GM23338 (cell line): ENCODE measurements at regions not wholly inside any gene's neighbourhood (a gene's known extent, or its start where the extent isn't known, plus 50 kb on each side); places are given as distances from the start of the nearest gene placed in this dataset.

Experiments used
- ATAC-seq: fragments of 200-7000 bp; cut with Tn5 transposase; 3 replicates; pipeline ENCODE4 v1.9.1; 2020
- DNase-seq: peaks from one replicate; pipeline ENCODE4 v3.0.0-alpha.2; 2015; ENCODE audit warnings: low spot score
- H2AFZ ChIP-seq: fragments of 200-600 bp; sonication (generic); 2 replicates; pipeline ENCODE4 v1.8.0; 2016; ENCODE audit warnings: antibody characterized with exemption, mild to moderate bottlenecking, moderate library complexity
- H3F3A ChIP-seq: fragments of 200-600 bp; sonication (generic); replicated peaks from 2 replicates; pipeline ENCODE4 v1.8.0; 2017; ENCODE audit warnings: antibody characterized with exemption, mixed run types, low read depth
- H3K27ac ChIP-seq: fragments of 200-600 bp; sonication (generic); 2 replicates; pipeline ENCODE4 v1.6.1; 2016; ENCODE audit warnings: low read depth
- H3K27me3 ChIP-seq: fragments of 200-600 bp; sonication (generic); 2 replicates; pipeline ENCODE4 v1.8.0; 2016; ENCODE audit warnings: mild to moderate bottlenecking, mixed run types, moderate library complexity; ENCODE audit not compliant: insufficient read depth
- H3K36me3 ChIP-seq: fragments of 200-600 bp; sonication (generic); 2 replicates; pipeline ENCODE4 v1.8.0; 2016; ENCODE audit warnings: mild to moderate bottlenecking; ENCODE audit not compliant: insufficient read depth
- H3K4me1 ChIP-seq: fragments of 200-600 bp; sonication (generic); 2 replicates; pipeline ENCODE4 v1.8.0; 2016; ENCODE audit warnings: mild to moderate bottlenecking, moderate library complexity; ENCODE audit not compliant: insufficient read depth
- H3K4me2 ChIP-seq: fragments of 200-600 bp; sonication (generic); 2 replicates; pipeline ENCODE4 v1.7.1; 2017; ENCODE audit warnings: mixed run types
- H3K4me3 ChIP-seq: fragments of 200-600 bp; sonication (generic); 2 replicates; pipeline ENCODE4 v1.6.1; 2016; ENCODE audit warnings: mixed run types
- H3K79me2 ChIP-seq: fragments of 200-600 bp; sonication (generic); replicated peaks from 2 replicates; pipeline ENCODE4 v1.8.0; 2017; ENCODE audit warnings: mild to moderate bottlenecking; ENCODE audit not compliant: insufficient read depth
- H3K9me2 ChIP-seq: fragments of 200-600 bp; sonication (generic); 2 replicates; pipeline ENCODE4 v1.8.0; 2017; ENCODE audit not compliant: insufficient read depth
- H4K20me1 ChIP-seq: fragments of 200-600 bp; sonication (generic); replicated peaks from 2 replicates; pipeline ENCODE4 v1.8.0; 2017; ENCODE audit warnings: mild to moderate bottlenecking; ENCODE audit not compliant: insufficient read depth
- H3K27ac Mint-ChIP-seq: 2 replicates; pipeline ENCODE4 v1.8.0; 2020; ENCODE audit warnings: inconsistent platforms, mild to moderate bottlenecking, moderate library complexity, mixed read lengths
- H3K27me3 Mint-ChIP-seq: 3 replicates; pipeline ENCODE4 v1.8.0; 2022; ENCODE audit warnings: low read depth, mild to moderate bottlenecking, moderate library complexity, mixed read lengths, inconsistent platforms; ENCODE audit not compliant: insufficient read depth, poor library complexity
- H3K36me3 Mint-ChIP-seq: 3 replicates; pipeline ENCODE4 v1.8.0; 2021; ENCODE audit warnings: low read depth, mild to moderate bottlenecking, inconsistent platforms, moderate library complexity, mixed read lengths
- H3K4me1 Mint-ChIP-seq: 3 replicates; pipeline ENCODE4 v1.8.0; 2020; ENCODE audit warnings: mild to moderate bottlenecking, inconsistent platforms, mixed read lengths
- H3K4me3 Mint-ChIP-seq: 3 replicates; pipeline ENCODE4 v1.8.0; 2021; ENCODE audit warnings: moderate library complexity, mild to moderate bottlenecking, inconsistent platforms, mixed read lengths
- H3K9me3 Mint-ChIP-seq: 3 replicates; pipeline ENCODE4 v1.8.0; 2020; ENCODE audit warnings: moderate library complexity, mild to moderate bottlenecking, inconsistent platforms, mixed read lengths
- CREB1 ChIP-seq: fragments of 250-450 bp; sonication (Bioruptor Pico); IDR thresholded peaks from 2 replicates; pipeline ENCODE4 v1.5.0; 2020; ENCODE audit warnings: low read depth, mild to moderate bottlenecking, moderate library complexity
- CTCF ChIP-seq, 2 experiments: fragments of 200-600 bp in 1 of 2; sonication (generic) in 1 of 2; conservative IDR thresholded peaks; 2 replicates each; pipeline versions ENCODE4 v1.5.1 to v1.6.1; 2016 to 2017; ENCODE audit warnings: antibody characterized with exemption in 2 of 2, low read depth in 2 of 2, mild to moderate bottlenecking in 2 of 2, moderate library complexity in 1 of 2
- EZH2 ChIP-seq: fragments of 200-600 bp; sonication (generic); IDR thresholded peaks from one replicate; pipeline ENCODE4 v1.8.0; 2017; ENCODE audit warnings: antibody characterized with exemption, mild to moderate bottlenecking, low read depth; ENCODE audit not compliant: unreplicated experiment
- EZH2phosphoT487 ChIP-seq: fragments of 200-600 bp; sonication (generic); IDR thresholded peaks from one replicate; pipeline ENCODE4 v1.8.1; 2018; ENCODE audit warnings: antibody characterized with exemption; ENCODE audit not compliant: unreplicated experiment
- NANOG ChIP-seq: IDR thresholded peaks from 2 replicates; pipeline ENCODE4 v1.6.1; 2016; ENCODE audit warnings: antibody characterized with exemption, borderline replicate concordance
- POLR2AphosphoS5 ChIP-seq: IDR thresholded peaks from 2 replicates; pipeline ENCODE4 v1.6.1; 2016; ENCODE audit warnings: antibody characterized with exemption, low read depth
- REST ChIP-seq: IDR thresholded peaks from one replicate; pipeline ENCODE4 v1.6.1; 2018; ENCODE audit warnings: antibody characterized with exemption; ENCODE audit not compliant: unreplicated experiment
- STAT1 ChIP-seq: IDR thresholded peaks from one replicate; pipeline ENCODE4 v1.6.1; 2016; ENCODE audit warnings: antibody characterized with exemption; ENCODE audit not compliant: unreplicated experiment
- ZNF114 ChIP-seq: fragments of 250-450 bp; sonication (Bioruptor Pico); IDR thresholded peaks from 2 replicates; pipeline ENCODE4 v1.5.0; 2020; ENCODE audit warnings: mild to moderate bottlenecking, moderate library complexity
- TF ChIP-seq, protein P1 (sequence below): fragments of 250-450 bp; sonication (Bioruptor Pico); IDR thresholded peaks from 2 replicates; pipeline ENCODE4 v1.5.0; 2020; ENCODE audit warnings: mild to moderate bottlenecking, moderate library complexity

GRCh38 chr6:33965766-33966165, 162.0 kb upstream of the MLN start (continued):
- TF ChIP-seq, protein P1, sequence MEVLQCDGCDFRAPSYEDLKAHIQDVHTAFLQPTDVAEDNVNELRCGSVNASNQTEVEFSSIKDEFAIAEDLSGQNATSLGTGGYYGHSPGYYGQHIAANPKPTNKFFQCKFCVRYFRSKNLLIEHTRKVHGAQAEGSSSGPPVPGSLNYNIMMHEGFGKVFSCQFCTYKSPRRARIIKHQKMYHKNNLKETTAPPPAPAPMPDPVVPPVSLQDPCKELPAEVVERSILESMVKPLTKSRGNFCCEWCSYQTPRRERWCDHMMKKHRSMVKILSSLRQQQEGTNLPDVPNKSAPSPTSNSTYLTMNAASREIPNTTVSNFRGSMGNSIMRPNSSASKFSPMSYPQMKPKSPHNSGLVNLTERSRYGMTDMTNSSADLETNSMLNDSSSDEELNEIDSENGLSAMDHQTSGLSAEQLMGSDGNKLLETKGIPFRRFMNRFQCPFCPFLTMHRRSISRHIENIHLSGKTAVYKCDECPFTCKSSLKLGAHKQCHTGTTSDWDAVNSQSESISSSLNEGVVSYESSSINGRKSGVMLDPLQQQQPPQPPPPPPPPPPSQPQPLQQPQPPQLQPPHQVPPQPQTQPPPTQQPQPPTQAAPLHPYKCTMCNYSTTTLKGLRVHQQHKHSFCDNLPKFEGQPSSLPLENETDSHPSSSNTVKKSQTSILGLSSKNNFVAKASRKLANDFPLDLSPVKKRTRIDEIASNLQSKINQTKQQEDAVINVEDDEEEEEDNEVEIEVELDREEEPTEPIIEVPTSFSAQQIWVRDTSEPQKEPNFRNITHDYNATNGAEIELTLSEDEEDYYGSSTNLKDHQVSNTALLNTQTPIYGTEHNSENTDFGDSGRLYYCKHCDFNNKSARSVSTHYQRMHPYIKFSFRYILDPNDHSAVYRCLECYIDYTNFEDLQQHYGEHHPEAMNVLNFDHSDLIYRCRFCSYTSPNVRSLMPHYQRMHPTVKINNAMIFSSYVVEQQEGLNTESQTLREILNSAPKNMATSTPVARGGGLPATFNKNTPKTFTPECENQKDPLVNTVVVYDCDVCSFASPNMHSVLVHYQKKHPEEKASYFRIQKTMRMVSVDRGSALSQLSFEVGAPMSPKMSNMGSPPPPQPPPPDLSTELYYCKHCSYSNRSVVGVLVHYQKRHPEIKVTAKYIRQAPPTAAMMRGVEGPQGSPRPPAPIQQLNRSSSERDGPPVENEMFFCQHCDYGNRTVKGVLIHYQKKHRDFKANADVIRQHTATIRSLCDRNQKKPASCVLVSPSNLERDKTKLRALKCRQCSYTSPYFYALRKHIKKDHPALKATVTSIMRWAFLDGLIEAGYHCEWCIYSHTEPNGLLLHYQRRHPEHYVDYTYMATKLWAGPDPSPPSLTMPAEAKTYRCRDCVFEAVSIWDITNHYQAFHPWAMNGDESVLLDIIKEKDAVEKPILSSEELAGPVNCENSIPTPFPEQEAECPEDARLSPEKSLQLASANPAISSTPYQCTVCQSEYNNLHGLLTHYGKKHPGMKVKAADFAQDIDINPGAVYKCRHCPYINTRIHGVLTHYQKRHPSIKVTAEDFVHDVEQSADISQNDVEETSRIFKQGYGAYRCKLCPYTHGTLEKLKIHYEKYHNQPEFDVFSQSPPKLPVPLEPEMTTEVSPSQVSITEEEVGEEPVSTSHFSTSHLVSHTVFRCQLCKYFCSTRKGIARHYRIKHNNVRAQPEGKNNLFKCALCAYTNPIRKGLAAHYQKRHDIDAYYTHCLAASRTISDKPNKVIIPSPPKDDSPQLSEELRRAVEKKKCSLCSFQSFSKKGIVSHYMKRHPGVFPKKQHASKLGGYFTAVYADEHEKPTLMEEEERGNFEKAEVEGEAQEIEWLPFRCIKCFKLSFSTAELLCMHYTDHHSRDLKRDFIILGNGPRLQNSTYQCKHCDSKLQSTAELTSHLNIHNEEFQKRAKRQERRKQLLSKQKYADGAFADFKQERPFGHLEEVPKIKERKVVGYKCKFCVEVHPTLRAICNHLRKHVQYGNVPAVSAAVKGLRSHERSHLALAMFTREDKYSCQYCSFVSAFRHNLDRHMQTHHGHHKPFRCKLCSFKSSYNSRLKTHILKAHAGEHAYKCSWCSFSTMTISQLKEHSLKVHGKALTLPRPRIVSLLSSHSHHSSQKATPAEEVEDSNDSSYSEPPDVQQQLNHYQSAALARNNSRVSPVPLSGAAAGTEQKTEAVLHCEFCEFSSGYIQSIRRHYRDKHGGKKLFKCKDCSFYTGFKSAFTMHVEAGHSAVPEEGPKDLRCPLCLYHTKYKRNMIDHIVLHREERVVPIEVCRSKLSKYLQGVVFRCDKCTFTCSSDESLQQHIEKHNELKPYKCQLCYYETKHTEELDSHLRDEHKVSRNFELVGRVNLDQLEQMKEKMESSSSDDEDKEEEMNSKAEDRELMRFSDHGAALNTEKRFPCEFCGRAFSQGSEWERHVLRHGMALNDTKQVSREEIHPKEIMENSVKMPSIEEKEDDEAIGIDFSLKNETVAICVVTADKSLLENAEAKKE (CRISPR knock-in tag), result no peak
- TF ChIP-seq REST (no peak), EZH2 (no peak), NANOG (no peak)

DNA sequence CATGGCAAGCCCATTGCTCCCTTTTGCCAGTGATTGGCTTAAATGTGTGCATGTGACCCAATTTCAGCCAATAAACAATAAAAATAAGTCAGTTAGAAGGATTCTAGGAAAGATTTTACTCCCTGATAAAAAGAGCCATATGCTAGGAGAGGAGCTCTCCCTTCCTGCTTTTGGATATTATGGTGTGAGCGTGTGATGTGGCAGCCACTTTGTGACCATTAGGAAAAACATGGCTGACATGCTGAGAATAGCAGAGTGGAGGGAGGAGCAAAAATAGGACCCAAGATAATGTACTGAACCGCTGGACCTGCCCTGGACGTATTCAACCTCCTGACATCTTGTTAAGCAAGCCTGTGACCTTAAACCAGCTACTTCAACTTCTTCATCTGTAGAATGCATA, 160.6 kb upstream of the MLN start:
- Mint-ChIP-seq H3K4me3 (no peak overlapping the region), H3K36me3 (no peaks in the 10 kb centered on the region; the same call in 2 of the 3 replicates)
- no peak for ATAC-seq
- no peak for TF ChIP-seq EZH2phosphoT487
- TF ChIP-seq CTCF (conservative IDR thresholded peaks at IDR 0.05; ENCODE audit: low read depth in 2 of 2), result no peak
- TF ChIP-seq STAT1, result no peak
- TF ChIP-seq REST, result no peak
- no peak for TF ChIP-seq ZNF114 (CRISPR knock-in tag)
- no peak for TF ChIP-seq CREB1 (CRISPR knock-in tag)
- no peak for TF ChIP-seq POLR2AphosphoS5

More for the DNA sequence above, 160.6 kb upstream of the MLN start:
- H2AFZ ChIP-seq, result no peak overlapping the region
- no peaks in the 10 kb centered on the region; the same call in 2 of the 3 replicates for H3K4me1 Mint-ChIP-seq
- H3K27me3 ChIP-seq, result no peaks in the 10 kb centered on the region
- peaks cover 12% of the 10 kb centered on the region for H3K27me3 Mint-ChIP-seq
- H3K9me2 ChIP-seq, result no peaks in the 10 kb centered on the region
- no peak overlapping the region for H3K4me2 ChIP-seq
- peaks cover 4% of the 10 kb centered on the region; the same call in 1 of the 3 replicates for H3K9me3 Mint-ChIP-seq
- H4K20me1 ChIP-seq, result no peaks in the 10 kb centered on the region
- H3K27ac ChIP-seq, result no peak overlapping the region
- H3K36me3 ChIP-seq, result no peaks in the 10 kb centered on the region
- H3K79me2 ChIP-seq, result no peaks in the 10 kb centered on the region
- H3K4me1 ChIP-seq, result no peaks in the 10 kb centered on the region
- no peak overlapping the region for H3K4me3 ChIP-seq
- H3K27ac Mint-ChIP-seq, result no peak overlapping the region
- no peak for DNase-seq
- H3F3A ChIP-seq, result no peaks in the 10 kb centered on the region
